Head of caudate nucleus (tissue), 42 donors: ENCODE measurements at regions not wholly inside any gene's neighbourhood (a gene's known extent, or its start where the extent isn't known, plus 50 kb on each side); places are given as distances from the start of the nearest gene placed in this dataset.

Source experiments
- DNase-seq, 42 donors: peaks; one replicate each; pipeline versions ENCODE4 v3.0.0 to v3.0.0-alpha.2; 2020 to 2021; ENCODE audit warnings: mixed read lengths in 7 of 42
- intact Hi-C: fragments of 100-400 bp; cut with DNase I; formaldehyde crosslinking; loops from one replicate; pipeline ENCODE4 v1.15.0; 2022

- no peak for DNase-seq
- intact Hi-C loops, result no loop called here
Observed at GRCh38 chr1:82454431-82454830, 653.7 kb downstream of the ADGRL2 start.

- intact Hi-C loops, result no loop called here
- DNase-seq, result no peak
Observed at GRCh38 chr1:82453511-82454185, 652.9 kb downstream of the ADGRL2 start.

- intact Hi-C loops, result no loop called here
Observed at GRCh38 chr1:82452096-82452495, 651.4 kb downstream of the ADGRL2 start.

GRCh38 chr1:82451191-82451590 is 650.5 kb downstream of the ADGRL2 start:
- DNase-seq, result no peak
- intact Hi-C loops, result no loop called here

More at GRCh38 chr1:82452096-82452495, 651.4 kb downstream of the ADGRL2 start:
- DNase-seq, result no peak

GRCh38 chr1:82449506-82450057 is 648.8 kb downstream of the ADGRL2 start:
- intact Hi-C loops, result no loop called here
- DNase-seq, result no peak

- intact Hi-C loops, result no loop called here
- DNase-seq, result no peak
Observed at GRCh38 chr1:82446955-82447354, 646.2 kb downstream of the ADGRL2 start.

- intact Hi-C loops, result no loop called here
Observed at GRCh38 chr1:82446236-82446635, 645.5 kb downstream of the ADGRL2 start.

GRCh38 chr1:82445827-82446226 is 645.1 kb downstream of the ADGRL2 start:
- no peak for DNase-seq
- intact Hi-C loops, result no loop called here

More at GRCh38 chr1:82446236-82446635, 645.5 kb downstream of the ADGRL2 start:
- DNase-seq, result no peak

- DNase-seq, result no peak
- intact Hi-C loops, result no loop called here
Observed at GRCh38 chr1:82445132-82445531, 644.4 kb downstream of the ADGRL2 start.

- intact Hi-C loops, result no loop called here
- DNase-seq, result no peak
Observed at GRCh38 chr1:82441402-82441801, 640.7 kb downstream of the ADGRL2 start.

- intact Hi-C loops, result no loop called here
- no peak for DNase-seq
Observed at GRCh38 chr1:82423174-82423815, 622.6 kb downstream of the ADGRL2 start.

GRCh38 chr1:82421782-82422181 is 621.0 kb downstream of the ADGRL2 start:
- intact Hi-C loops, result no loop called here
- no peak for DNase-seq

GRCh38 chr1:82420584-82420983 is 619.9 kb downstream of the ADGRL2 start:
- intact Hi-C loops, result no loop called here
- DNase-seq, result no peak

GRCh38 chr1:82411605-82412004 is 610.9 kb downstream of the ADGRL2 start:
- DNase-seq, result no peak
- intact Hi-C loops, result no loop called here

- intact Hi-C loops, result no loop called here
- no peak for DNase-seq
Observed at GRCh38 chr1:82405333-82405732, 604.6 kb downstream of the ADGRL2 start.

- intact Hi-C loops, result no loop called here
- no peak for DNase-seq
Observed at GRCh38 chr1:82401116-82401515, 600.4 kb downstream of the ADGRL2 start.

- no peak for DNase-seq
- intact Hi-C loops, result no loop called here
Observed at GRCh38 chr1:82400521-82400920, 599.8 kb downstream of the ADGRL2 start.

GRCh38 chr1:82399093-82399492 is 598.4 kb downstream of the ADGRL2 start:
- intact Hi-C loops, result no loop called here

GRCh38 chr1:82398357-82398756 is 597.6 kb downstream of the ADGRL2 start:
- intact Hi-C loops, result no loop called here
- DNase-seq, result no peak

More at GRCh38 chr1:82399093-82399492, 598.4 kb downstream of the ADGRL2 start:
- DNase-seq, result no peak

GRCh38 chr1:82395440-82395839 is 594.7 kb downstream of the ADGRL2 start:
- intact Hi-C loops, result no loop called here
- no peak for DNase-seq

GRCh38 chr1:82392946-82393345 is 592.2 kb downstream of the ADGRL2 start:
- no peak for DNase-seq
- intact Hi-C loops, result no loop called here
